ENCODE measurements at regions not wholly inside any gene's neighbourhood (a gene's known extent, or its start where the extent isn't known, plus 50 kb on each side); places are given as distances from the start of the nearest gene placed in this dataset.

DNA sequence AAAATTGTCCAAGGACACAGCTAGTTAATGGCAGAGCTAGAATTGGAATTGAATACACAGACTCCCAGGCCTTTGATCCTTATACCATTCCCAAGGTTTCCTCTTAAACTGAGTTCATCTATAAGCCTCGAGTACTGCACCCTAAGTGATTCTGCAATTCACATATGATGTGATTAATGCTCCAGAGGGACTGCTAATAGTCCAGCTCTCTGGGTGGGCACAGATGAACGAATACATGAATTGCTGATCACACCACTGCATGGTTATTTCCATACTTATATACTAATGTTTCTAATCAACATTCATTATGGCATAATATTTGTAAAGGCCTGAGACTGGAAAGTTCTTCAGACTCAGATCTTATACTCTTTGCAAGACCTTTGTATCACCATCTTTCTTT is 101.8 kb downstream of the NUFIP1 start:
- TF ChIP-seq CTCF (IDR thresholded peaks at IDR 0.05; ENCODE audit: borderline replicate concordance, extremely low read depth, low read length, poor library complexity, severe bottlenecking) (no peak), EZH2 (IDR thresholded peaks at IDR 0.05; ENCODE audit: borderline replicate concordance, low read depth, low read length, severe bottlenecking) (no peak)
